HL-60 (cell line): ENCODE measurements at regions not wholly inside any gene's neighbourhood (a gene's known extent, or its start where the extent isn't known, plus 50 kb on each side); places are given as distances from the start of the nearest gene placed in this dataset.

Source experiments
- GABPA ChIP-seq: IDR thresholded peaks from 2 replicates; pipeline ENCODE4 v1.6.1; 2012; ENCODE audit warnings: low read depth
- POLR2AphosphoS5 ChIP-seq: IDR thresholded peaks from 2 replicates; pipeline ENCODE4 v1.6.1; 2012; ENCODE audit warnings: low read depth
- SPI1 ChIP-seq: IDR thresholded peaks from 2 replicates; pipeline ENCODE4 v1.6.1; 2012; ENCODE audit warnings: low read depth, mild to moderate bottlenecking, borderline replicate concordance
- TF ChIP-seq, protein P1 (sequence below): IDR thresholded peaks from one replicate; pipeline ENCODE4 v1.5.1; 2011; ENCODE audit warnings: low read length, control low read depth, inconsistent platforms; ENCODE audit not compliant: insufficient read depth
- TF ChIP-seq, protein P2 (sequence below): IDR thresholded peaks from 2 replicates; pipeline ENCODE4 v1.6.1; 2012; ENCODE audit warnings: low read depth; ENCODE audit not compliant: insufficient replicate concordance

DNA sequence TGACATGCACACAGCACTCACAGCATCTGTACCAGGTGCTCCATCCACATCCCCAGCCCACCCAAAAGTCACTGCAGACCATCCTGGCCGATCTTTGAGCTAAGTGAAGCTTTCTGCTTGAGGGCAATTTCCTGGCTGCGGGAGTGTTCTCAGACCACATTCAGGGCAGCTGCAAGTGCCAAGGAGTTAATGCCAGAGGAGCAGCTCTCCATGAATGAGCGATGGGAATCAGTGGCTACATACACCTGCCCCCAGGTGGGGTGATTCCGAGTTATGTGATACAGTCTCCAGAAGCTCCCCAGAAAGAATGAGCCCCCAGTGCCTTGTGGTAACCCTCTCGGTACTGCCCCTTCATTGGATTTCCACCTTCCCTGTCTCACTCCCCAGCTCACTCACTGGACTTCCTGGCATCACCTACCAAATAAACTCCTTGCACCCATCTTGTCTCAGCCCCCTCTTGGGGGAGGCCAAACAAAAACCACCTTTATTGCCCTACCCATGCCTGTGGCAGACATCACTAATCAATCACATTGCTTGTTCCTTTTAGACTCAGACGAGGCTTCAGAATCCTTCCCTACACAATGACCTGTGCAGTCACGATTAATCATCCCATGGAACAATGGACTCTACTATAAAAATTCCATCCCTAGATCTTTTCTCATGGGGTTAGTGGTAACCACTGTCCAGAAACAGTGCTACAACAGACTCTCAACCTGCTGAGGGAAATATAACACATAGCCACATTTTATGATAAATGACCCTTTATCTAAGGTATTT lies 121.1 kb downstream of the IRX5 start:
- TF ChIP-seq, protein P1, sequence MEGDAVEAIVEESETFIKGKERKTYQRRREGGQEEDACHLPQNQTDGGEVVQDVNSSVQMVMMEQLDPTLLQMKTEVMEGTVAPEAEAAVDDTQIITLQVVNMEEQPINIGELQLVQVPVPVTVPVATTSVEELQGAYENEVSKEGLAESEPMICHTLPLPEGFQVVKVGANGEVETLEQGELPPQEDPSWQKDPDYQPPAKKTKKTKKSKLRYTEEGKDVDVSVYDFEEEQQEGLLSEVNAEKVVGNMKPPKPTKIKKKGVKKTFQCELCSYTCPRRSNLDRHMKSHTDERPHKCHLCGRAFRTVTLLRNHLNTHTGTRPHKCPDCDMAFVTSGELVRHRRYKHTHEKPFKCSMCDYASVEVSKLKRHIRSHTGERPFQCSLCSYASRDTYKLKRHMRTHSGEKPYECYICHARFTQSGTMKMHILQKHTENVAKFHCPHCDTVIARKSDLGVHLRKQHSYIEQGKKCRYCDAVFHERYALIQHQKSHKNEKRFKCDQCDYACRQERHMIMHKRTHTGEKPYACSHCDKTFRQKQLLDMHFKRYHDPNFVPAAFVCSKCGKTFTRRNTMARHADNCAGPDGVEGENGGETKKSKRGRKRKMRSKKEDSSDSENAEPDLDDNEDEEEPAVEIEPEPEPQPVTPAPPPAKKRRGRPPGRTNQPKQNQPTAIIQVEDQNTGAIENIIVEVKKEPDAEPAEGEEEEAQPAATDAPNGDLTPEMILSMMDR = no peak
- no peak for TF ChIP-seq POLR2AphosphoS5
- TF ChIP-seq, protein P2, sequence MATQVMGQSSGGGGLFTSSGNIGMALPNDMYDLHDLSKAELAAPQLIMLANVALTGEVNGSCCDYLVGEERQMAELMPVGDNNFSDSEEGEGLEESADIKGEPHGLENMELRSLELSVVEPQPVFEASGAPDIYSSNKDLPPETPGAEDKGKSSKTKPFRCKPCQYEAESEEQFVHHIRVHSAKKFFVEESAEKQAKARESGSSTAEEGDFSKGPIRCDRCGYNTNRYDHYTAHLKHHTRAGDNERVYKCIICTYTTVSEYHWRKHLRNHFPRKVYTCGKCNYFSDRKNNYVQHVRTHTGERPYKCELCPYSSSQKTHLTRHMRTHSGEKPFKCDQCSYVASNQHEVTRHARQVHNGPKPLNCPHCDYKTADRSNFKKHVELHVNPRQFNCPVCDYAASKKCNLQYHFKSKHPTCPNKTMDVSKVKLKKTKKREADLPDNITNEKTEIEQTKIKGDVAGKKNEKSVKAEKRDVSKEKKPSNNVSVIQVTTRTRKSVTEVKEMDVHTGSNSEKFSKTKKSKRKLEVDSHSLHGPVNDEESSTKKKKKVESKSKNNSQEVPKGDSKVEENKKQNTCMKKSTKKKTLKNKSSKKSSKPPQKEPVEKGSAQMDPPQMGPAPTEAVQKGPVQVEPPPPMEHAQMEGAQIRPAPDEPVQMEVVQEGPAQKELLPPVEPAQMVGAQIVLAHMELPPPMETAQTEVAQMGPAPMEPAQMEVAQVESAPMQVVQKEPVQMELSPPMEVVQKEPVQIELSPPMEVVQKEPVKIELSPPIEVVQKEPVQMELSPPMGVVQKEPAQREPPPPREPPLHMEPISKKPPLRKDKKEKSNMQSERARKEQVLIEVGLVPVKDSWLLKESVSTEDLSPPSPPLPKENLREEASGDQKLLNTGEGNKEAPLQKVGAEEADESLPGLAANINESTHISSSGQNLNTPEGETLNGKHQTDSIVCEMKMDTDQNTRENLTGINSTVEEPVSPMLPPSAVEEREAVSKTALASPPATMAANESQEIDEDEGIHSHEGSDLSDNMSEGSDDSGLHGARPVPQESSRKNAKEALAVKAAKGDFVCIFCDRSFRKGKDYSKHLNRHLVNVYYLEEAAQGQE = no peak
- no peak for TF ChIP-seq SPI1
- TF ChIP-seq GABPA = no peak
